Esophagus squamous epithelium (tissue), 5 donors: ENCODE measurements at regions not wholly inside any gene's neighbourhood (a gene's known extent, or its start where the extent isn't known, plus 50 kb on each side); places are given as distances from the start of the nearest gene placed in this dataset.

Experiments
- DNase-seq: peaks from one replicate; lab custom pipeline; 2025; lab: John Stamatoyannopoulos, UW
- H3K27ac ChIP-seq, 4 donors: fragments of 200-600 bp; sonication (generic); one replicate each; pipeline ENCODE4 v1.5.1; 2016 to 2019; ENCODE audit warnings: mild to moderate bottlenecking in 1 of 4
- H3K27me3 ChIP-seq, 4 donors: fragments of 200-600 bp; sonication (generic); 1 replicate in 3 of 4; 2 replicates in 1 of 4; pipeline versions ENCODE4 v1.5.1 to v1.6.0; 2017 to 2021; ENCODE audit warnings: antibody characterized with exemption in 1 of 4
- H3K36me3 ChIP-seq, 3 donors: fragments of 200-600 bp; sonication (generic); one replicate each; pipeline ENCODE4 v1.5.1; 2016 to 2019
- H3K4me1 ChIP-seq, 3 donors: fragments of 200-600 bp; sonication (generic); one replicate each; pipeline ENCODE4 v1.5.1; 2017 to 2019
- H3K4me3 ChIP-seq, 4 donors: fragments of 200-600 bp; sonication (generic); 1 replicate in 3 of 4; 2 replicates in 1 of 4; pipeline ENCODE4 v1.5.1; 2016 to 2019; ENCODE audit warnings: mild to moderate bottlenecking in 2 of 4, moderate library complexity in 1 of 4
- H3K9me3 ChIP-seq, 3 donors: fragments of 200-600 bp; sonication (generic); one replicate each; pipeline ENCODE4 v1.5.1; 2016 to 2019
- POLR2A ChIP-seq, 4 donors: fragments of 450-650 bp; IDR thresholded peaks; one replicate each; pipeline ENCODE4 v1.6.1; 2017; ENCODE audit warnings: antibody characterized with exemption in 4 of 4, mild to moderate bottlenecking in 4 of 4, moderate library complexity in 3 of 4
- WGBS, 2 donors: methylation state at CpG; one replicate each; pipeline ENCODE4 v1.1.5; 2018; 5-methylcytosine and 5-hydroxymethylcytosine counted together
- intact Hi-C: fragments of 100-400 bp; cut with DNase I; formaldehyde crosslinking; loops from one replicate; pipeline ENCODE4 v1.15.0; 2022
- TF ChIP-seq, protein P1 (sequence below), 6 experiments: fragments of 450-650 bp in 4 of 6; fragments of 200-600 bp in 2 of 6; sonication (generic) in 2 of 6; IDR thresholded peaks; one replicate each; pipeline ENCODE4 v1.5.1; 2016 to 2019; ENCODE audit warnings: antibody characterized with exemption in 6 of 6, mild to moderate bottlenecking in 4 of 6, moderate library complexity in 4 of 6
- donor health status: DM: yes; HTN: yes; CAD: no.

DNA sequence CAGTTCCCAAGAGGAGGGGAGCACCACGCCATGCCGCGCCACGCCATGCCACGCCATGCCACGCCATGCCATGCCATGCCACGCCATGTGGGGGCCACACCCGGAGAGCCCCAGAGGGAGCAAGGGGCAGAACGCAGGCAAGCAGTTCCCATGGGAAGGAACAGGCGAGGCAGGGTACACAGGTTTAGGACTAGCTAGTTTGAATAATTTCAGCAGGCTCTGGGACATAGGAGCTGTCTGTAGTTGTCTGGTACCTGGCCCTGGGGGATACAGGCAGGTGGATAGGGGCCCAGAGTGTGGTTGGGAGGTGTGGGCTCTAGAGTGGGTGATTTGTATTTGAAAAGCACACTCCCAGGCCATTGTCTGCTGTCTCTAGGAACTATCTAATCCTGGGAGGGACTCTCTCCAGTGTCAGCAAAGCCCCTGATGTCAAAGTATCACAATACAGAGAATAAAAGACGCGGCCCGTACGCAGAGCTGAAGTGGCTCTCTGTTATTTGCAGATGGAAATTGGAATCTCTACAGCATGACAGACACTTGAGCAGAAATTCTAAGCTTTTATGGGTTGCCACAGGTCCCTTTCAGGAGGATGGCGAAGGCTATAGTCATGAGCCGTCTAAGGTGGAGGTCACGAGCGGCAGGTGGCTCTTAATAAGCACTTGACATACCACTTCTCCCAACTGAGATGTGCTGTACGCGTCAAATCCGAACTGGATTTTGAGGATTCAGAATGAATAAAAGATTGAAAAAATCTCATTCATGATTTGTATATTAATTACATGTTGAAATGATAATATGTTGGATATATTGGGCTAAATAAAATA is 220.8 kb upstream of the TNRC6C start:
- peaks cover 15 to 42% (median 24%) of the 10 kb centered on the region in 3 donors for H3K4me1 ChIP-seq
- 90 to 91% methylated on average over 18 to 21 of the region's 21 CpGs for WGBS, 2 donors
- peaks cover 0 to 58% (median 0%) of the 10 kb centered on the region in 4 donors for H3K27me3 ChIP-seq
- TF ChIP-seq, protein P1, sequence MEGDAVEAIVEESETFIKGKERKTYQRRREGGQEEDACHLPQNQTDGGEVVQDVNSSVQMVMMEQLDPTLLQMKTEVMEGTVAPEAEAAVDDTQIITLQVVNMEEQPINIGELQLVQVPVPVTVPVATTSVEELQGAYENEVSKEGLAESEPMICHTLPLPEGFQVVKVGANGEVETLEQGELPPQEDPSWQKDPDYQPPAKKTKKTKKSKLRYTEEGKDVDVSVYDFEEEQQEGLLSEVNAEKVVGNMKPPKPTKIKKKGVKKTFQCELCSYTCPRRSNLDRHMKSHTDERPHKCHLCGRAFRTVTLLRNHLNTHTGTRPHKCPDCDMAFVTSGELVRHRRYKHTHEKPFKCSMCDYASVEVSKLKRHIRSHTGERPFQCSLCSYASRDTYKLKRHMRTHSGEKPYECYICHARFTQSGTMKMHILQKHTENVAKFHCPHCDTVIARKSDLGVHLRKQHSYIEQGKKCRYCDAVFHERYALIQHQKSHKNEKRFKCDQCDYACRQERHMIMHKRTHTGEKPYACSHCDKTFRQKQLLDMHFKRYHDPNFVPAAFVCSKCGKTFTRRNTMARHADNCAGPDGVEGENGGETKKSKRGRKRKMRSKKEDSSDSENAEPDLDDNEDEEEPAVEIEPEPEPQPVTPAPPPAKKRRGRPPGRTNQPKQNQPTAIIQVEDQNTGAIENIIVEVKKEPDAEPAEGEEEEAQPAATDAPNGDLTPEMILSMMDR (IDR thresholded peaks at IDR 0.05), result no peak
- no peak for TF ChIP-seq POLR2A (IDR thresholded peaks at IDR 0.05)
- H3K9me3 ChIP-seq, result peaks cover 0 to 10% (median 6%) of the 10 kb centered on the region in 3 donors
- H3K4me3 ChIP-seq, result no peak overlapping the region
- peak overlapping the region in 3 of 4 donors; percentile 3 to 67 (median 65) for H3K27ac ChIP-seq
- H3K36me3 ChIP-seq, result no peaks in the 10 kb centered on the region
- intact Hi-C loops, result no loop called here
- DNase-seq, result no peak

DNA sequence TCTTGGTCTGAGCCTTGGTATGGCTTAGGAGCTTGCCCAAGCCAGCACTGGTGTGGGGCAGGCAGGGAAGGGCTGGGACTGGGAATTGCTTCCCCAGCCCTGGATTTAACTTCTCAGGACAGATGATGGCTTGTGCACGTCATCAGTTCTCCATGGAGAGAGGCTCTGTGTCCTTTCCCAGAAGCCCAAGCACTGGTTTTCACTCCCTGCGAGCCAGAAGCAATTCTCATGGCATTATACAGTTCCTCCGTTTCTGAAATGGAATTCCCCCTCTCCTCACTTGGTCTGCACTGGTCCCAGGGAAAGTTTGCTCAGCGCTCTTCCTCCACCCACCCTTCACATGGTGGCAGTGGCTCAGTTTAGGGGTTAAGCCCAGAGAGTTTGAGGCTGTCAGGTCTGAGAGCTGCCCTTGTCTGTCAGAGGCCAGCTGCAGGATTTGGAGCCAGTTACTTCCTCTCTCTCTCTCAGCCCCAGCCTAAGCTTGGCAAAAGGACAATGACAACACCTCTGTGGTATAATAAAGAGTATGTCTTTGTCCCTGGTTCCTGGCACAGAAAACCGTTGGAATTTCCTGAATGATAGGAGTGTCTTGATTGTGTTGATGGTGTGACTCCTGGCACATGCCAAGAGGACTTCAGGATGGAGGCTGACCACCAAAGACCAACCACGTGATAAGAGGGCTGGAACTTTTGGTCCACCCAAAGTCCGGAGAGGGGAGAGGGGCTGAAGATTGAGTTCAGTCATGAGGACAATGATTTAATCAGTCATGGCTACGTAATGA is 219.6 kb upstream of the TNRC6C start:
- WGBS, 2 donors, result 35 to 45% methylated on average over 3 to 8 of the region's 8 CpGs
- peaks cover 0 to 45% (median 0%) of the 10 kb centered on the region in 4 donors for H3K27me3 ChIP-seq
- TF ChIP-seq, protein P1 (IDR thresholded peaks at IDR 0.05), result no peak
- TF ChIP-seq POLR2A (IDR thresholded peaks at IDR 0.05), result no peak
- H3K4me3 ChIP-seq, result no peak overlapping the region
- DNase-seq, result no peak
- H3K36me3 ChIP-seq, result no peaks in the 10 kb centered on the region
- H3K27ac ChIP-seq, result peak overlapping the region in 3 of 4 donors; percentile 65 to 67 (median 65)
- H3K4me1 ChIP-seq, result peaks cover 15 to 38% (median 19%) of the 10 kb centered on the region in 3 donors
- intact Hi-C loops, result no loop called here
- no peaks in the 10 kb centered on the region for H3K9me3 ChIP-seq

DNA sequence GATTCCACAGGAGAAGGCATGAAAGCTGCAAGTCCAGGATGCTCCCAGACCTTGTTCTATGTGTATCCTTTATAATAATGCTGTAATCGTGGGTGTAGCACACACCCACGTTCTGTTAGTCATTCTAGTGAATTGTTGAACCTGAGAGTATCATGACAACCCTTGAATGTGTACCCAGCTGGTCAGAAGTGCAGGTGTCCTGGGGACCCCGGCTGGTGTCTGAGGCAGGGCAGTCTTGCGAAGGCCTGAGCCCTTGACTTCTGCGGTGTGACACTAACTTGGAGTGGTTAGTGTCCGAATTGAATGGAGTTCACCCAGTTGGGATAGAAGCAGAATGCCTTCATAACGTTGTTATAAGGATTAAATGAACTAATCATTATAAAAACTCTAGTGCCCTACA is 218.0 kb upstream of the TNRC6C start:
- DNase-seq, result no peak
- peaks cover 0 to 30% (median 0%) of the 10 kb centered on the region in 4 donors for H3K27me3 ChIP-seq
- H3K4me3 ChIP-seq, result no peak overlapping the region
- 80 to 91% methylated on average over 6 to 7 of the region's 7 CpGs for WGBS, 2 donors
- H3K9me3 ChIP-seq, result no peaks in the 10 kb centered on the region
- H3K36me3 ChIP-seq, result no peaks in the 10 kb centered on the region
- intact Hi-C loops, result no loop called here
- TF ChIP-seq, protein P1 (IDR thresholded peaks at IDR 0.05), result no peak
- TF ChIP-seq POLR2A (IDR thresholded peaks at IDR 0.05), result no peak
- no peak overlapping the region for H3K27ac ChIP-seq
- H3K4me1 ChIP-seq, result peaks cover under 1 to 22% (median 5%) of the 10 kb centered on the region in 3 donors

DNA sequence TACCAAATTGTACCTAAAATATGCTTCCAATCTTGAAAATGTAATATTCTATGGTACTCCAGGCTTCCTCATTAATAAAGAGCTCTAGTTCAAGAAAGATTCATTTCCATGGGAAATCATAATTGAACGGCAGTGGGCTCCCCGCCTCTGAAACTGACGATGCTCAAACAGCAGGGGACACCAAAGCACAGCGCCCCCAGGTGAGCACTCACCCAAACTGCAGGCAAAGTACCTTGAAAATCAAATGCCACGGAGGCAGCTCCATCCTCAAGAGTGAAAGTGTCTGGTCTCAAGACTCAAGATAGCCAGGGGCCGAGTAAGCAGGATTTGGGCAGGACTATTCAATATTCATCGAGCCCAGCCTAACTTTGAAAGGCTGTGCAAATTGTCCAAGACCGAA is 217.4 kb upstream of the TNRC6C start:
- H3K9me3 ChIP-seq, result no peaks in the 10 kb centered on the region
- DNase-seq, result no peak
- no peak for TF ChIP-seq POLR2A (IDR thresholded peaks at IDR 0.05)
- TF ChIP-seq, protein P1 (IDR thresholded peaks at IDR 0.05), result peak in 2 of 6 experiments; percentile 16 to 35
- WGBS, 2 donors, result 62 to 63% methylated on average over 8 of the region's 8 CpGs
- peaks cover 0 to 17% (median 3%) of the 10 kb centered on the region in 3 donors for H3K4me1 ChIP-seq
- no peak overlapping the region for H3K4me3 ChIP-seq
- H3K27ac ChIP-seq, result no peak overlapping the region
- H3K27me3 ChIP-seq, result peaks cover 0 to 24% (median 0%) of the 10 kb centered on the region in 4 donors
- H3K36me3 ChIP-seq, result no peaks in the 10 kb centered on the region
- intact Hi-C loops, result no loop called here
